RCC 7860 (cell line): ENCODE measurements at regions not wholly inside any gene's neighbourhood (a gene's known extent, or its start where the extent isn't known, plus 50 kb on each side); places are given as distances from the start of the nearest gene placed in this dataset.

Experiments used
- DNase-seq: peaks from one replicate; pipeline ENCODE4 v3.0.0-alpha.2; 2015; ENCODE audit warnings: low spot score
- FAIRE-seq: peaks from 2 replicates; lab custom pipeline; 2012; peaks lifted over from hg19 to GRCh38; lab: Jason Lieb, UNC

DNA sequence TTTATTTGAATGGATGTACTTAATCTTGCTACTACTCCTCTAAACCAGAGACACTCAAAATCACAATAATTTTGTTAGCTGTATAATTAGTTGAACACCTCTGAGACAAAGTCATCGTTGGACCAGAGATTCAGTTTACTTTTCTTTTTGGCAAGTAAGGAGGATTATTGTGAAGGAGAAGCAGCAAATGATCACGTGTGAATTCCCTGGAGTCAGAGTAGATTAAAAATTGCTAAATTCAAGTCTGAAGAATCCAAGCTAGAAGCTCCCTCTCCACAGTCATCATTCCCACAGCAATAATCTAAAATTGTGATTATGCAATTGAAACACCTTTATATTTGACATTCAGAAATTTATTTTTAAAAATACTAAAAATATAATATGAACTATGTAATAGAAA lies 484.4 kb downstream of the CMPK2 start:
- no peak for DNase-seq
- FAIRE-seq = no peak

- FAIRE-seq (no peak), DNase-seq (no peak)
These were observed 481.4 kb downstream of the CMPK2 start for GRCh38 chr2:6384341-6384740.

DNA sequence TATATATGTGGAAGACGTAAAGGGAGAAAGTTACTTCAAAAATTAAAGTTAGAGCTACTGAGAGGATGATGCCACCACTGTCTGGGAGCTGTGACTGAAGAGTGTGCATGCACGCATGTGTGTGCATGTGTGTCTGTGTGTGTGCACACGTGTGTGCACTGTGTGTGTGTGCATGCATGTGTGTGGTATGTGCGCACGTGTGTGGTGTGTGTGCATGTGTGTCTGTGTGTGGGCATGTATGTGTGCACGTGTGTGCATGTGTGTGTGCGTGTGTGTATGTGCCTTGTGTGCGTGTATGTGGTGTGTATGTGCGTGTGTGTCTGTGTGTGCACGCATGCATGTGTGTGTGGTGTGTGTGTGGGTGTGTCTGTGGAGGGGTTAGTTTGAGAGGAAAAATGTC lies 473.4 kb downstream of the CMPK2 start:
- FAIRE-seq = no peak
- DNase-seq = no peak

DNA sequence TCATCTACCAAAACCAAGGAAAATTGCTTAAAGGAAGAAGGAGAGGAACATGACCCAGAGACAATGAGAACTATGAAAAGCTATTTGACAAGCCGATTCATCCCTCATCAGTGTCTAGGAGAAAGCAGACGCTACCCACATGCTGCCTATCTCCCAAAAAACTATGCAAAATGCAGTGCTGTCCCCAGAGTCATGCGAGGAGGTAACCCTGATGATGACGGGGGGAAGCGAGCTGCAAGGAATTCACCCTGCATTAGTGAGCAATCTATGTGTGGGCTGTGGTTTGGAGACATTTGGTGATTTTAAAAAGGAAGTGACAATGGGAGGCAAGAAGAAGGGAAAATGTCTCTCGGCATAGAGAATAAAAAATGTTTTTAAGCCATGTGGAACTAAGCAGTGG lies 472.7 kb downstream of the CMPK2 start:
- FAIRE-seq (no peak), DNase-seq (no peak)

DNA sequence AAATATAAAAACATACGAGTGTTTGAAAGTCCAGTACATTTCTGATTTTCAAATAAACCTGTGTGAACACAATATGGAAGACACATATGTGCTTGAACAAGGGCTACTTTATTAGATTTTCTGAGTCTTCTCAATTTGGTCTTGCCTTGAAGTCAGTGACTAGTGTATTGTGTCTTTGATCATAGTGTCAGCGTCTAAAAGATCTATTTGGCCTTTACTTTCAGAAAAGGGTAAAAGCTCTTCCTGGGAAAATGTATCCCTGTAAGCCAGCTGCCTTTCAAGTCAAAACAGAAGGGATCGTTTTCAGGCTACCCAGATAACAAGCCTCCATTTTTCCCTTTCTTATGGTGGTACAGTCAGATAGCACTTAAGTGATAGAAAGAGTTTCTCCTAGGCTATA lies 471.9 kb downstream of the CMPK2 start:
- DNase-seq (no peak), FAIRE-seq (no peak)

GRCh38 chr2:6394276-6394675 lies 471.4 kb downstream of the CMPK2 start:
- DNase-seq = no peak
- FAIRE-seq = no peak

DNA sequence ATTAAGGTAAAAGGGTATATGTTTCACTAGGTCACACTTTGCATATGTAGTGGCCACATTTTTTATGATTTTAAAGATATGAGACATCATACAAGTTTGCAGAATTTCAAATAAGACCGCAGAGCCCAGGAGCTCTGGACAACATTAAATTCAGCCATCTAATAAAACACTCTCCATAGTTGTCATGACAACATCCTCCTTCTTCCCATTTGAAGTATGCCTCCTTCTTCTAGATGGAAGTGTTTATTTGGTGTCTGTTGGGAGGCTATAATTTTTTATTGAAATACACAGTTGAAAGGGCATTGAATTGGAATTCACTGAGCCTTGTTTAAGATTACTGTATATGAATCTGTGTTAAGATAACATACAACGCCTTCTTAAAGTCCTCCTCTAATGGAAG lies 467.3 kb downstream of the CMPK2 start:
- DNase-seq (no peak), FAIRE-seq (no peak)

DNA sequence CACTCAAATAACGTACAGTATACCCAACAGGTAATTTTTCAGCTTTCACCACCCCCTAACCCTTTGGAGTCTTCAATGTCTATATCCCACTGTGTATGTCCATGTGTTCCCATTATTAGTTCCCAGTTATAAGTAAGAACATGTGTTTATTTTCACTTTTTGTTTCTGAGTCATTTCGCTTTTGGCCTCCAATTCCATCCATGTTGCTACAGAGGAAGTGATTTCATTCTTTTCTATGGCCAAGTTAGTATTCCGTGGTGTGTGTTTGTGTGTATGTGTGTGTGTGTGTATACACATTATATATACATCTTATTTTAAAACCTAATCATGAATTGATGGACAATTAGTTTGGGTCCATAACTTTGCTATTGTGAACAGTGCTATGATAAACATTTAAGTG lies 464.4 kb downstream of the CMPK2 start:
- FAIRE-seq = no peak
- no peak for DNase-seq

GRCh38 chr2:6408057-6408456 lies 457.6 kb downstream of the CMPK2 start:
- DNase-seq (no peak), FAIRE-seq (no peak)

GRCh38 chr2:6410313-6410712 lies 455.4 kb downstream of the CMPK2 start:
- DNase-seq (no peak), FAIRE-seq (no peak)

GRCh38 chr2:6412533-6413091 lies 453.1 kb downstream of the CMPK2 start:
- FAIRE-seq (no peak), DNase-seq (no peak)

- no peak for FAIRE-seq
These were observed 448.7 kb downstream of the CMPK2 start for GRCh38 chr2:6417050-6417449.

DNA sequence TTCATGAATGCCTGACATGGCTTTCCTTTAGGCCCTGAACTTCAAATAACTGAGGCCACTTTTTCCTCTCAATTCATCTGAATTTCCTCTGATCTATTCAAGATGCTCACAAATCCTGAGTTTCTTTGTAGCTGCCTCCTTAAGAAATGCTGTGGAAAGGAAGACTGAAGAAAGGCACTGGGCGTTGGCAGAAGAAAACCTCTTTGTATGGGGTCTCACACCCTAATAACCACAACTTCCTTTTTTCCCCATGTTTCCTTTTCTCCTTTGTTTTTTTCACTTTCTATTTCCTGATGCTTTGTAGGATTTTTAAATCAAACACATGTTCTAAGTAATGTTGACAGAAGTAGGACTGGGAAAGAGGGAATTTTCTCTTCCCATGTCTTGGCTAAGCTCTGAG lies 447.4 kb downstream of the CMPK2 start:
- no peak for FAIRE-seq
- DNase-seq = no peak

More at GRCh38 chr2:6417050-6417449, 448.7 kb downstream of the CMPK2 start:
- no peak for DNase-seq

DNA sequence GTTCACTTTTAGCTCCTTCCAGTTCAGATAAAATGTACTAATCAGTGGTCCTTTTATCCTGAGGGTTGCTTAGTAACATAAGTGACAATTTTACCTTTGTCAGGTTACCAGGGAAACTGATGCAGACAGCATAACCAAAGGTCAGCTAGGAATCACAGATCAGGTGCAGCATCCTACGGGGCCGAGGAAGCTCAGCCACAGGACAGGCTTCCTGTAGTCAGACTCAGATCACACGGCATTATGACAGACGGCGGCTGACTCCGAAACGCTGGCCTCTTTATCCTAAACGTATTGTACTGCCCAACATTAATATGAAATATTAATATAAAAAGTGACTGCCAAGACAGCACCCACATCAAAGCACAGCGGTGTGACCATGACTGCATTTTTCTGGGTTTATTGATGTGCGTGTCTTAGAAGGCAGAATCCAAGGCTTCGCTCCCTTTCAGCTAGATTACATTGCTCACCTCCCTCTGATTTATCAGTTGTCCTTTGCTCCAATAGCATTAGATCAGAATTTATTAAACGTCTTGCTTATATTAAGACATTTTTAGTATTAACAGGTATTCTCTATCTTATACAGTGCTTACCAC lies 444.5 kb downstream of the CMPK2 start:
- FAIRE-seq = no peak

DNA sequence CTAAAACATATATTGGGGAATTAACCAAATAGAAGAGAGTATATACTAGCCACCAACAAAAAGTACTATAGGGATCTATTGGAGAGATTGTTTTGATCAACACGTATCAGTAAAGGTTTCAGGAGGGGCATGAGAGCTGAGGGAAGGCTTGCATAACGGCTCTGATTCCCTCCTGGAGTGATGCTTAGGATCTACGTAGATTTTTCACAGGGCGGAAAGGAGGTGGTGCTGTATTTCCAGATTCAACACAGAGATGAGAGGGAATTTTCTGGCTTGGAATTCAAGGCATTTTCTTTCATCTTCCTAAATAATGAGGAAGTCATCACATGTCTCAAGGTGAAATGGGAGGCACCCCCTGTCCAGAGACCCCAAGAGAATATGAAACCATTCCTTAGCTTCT lies 443.8 kb downstream of the CMPK2 start:
- DNase-seq (no peak), FAIRE-seq (no peak)

More for the DNA sequence above, 444.5 kb downstream of the CMPK2 start:
- DNase-seq = no peak

DNA sequence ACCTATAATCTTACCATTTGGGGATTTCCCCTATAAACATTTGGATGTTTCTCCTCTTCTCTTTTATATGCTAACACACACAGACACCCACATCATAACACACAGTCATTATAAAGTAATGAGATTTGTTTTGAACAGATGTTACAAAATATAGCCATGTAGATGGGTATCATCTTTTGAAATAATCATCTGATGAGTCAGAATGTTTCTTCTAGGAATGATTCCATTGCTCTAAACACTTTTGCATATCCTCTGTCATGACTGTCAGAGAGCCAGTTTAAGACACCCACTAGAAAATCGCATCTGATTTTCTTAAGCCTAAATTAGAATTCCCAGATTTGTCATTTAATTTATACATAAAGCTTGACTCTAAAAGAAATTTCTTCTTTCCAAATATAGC lies 442.6 kb downstream of the CMPK2 start:
- FAIRE-seq = no peak
- DNase-seq = no peak

DNA sequence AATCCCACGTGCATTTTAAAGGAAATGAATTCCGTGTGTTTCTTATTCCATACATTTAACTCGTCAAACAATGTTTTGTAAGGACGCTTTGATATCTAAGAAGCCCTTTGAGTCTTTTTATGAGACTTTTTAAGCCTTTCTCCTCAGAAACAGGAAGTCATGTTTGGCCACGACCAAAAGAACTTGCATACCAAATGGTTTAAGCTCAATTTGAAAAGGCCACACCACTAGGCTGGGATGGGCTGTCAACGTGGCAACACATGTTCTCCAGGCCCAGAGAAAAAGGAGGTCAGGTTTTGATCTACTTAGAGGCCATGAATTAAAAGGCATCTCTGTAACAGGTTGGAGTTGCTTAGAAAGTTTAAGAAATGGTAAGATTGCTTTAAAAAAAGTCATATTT lies 441.8 kb downstream of the CMPK2 start:
- no peak for FAIRE-seq
- DNase-seq = no peak

GRCh38 chr2:6425032-6425431 lies 440.7 kb downstream of the CMPK2 start:
- no peak for DNase-seq
- no peak for FAIRE-seq

DNA sequence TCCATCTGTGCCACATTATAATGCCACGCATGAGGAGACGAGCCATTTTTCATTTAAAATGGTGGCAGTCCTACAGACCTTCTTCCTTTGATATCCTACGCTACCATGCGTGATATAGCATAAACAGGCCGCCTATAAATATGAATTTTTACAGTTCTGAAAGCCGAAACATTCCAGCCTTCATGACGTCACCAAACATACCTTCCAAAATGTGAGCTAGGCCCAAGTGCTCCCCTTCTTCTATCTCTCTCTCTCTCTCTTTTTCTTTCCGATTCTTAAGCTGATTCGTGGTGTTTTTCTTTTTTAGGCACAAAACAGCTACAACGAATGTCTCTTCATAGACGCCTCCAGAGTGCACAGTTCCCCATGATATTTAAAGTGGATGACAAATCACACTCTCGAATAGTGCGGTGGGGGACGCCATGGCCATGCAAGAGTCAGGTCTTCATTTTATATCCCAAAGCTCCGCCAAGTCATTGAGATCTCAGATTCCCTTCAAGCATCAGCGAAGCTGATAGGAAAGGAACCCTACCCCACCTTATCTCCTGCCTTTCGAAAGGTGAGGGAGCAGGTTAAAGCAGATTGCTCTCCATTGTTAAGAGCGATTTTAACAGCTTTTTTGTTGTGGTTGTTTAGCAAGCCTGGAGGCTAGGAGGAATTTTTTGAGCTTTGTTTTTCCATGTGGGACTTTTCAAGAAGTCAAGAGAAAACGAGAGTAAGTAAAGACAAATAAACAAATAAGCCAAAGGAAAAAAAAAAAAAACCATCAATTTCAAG lies 436.3 kb downstream of the CMPK2 start:
- FAIRE-seq = no peak
- DNase-seq = no peak

GRCh38 chr2:6434438-6434837 lies 431.3 kb downstream of the CMPK2 start:
- FAIRE-seq = no peak
- no peak for DNase-seq

GRCh38 chr2:6441800-6442199 lies 423.9 kb downstream of the CMPK2 start:
- FAIRE-seq = no peak

DNA sequence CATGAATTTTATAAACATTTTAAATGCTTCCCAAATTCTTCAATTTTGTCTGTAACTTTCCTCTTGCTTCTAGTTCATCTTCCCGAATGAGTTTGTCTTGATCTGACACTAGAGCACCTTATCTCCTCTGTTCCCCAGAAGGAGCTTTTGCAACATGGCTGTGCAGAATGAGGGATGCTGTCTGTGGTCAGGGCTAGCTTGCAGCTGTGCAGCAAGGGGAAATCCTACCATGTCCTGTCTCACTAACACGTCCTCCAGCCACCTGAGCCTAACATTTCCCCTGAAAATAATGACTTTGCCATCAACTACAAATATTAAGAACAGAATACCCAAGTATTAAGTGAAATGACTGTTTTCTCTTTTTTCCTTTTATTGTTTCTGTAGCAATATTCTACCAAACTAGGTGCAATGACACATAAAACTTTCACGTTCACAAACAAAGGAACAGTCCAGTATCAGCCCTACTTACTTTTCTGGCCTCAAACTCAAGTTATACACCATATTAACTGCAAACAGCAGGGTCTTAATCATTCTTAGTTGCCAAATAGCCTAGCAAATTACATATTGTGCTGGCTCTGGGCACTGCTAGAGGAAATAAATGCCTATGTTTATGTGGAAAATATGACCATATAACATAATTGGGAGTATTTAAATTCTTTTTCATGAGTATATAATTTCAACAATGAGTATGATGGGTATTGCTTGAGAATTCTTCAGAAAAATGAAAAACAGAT lies 423.3 kb downstream of the CMPK2 start:
- DNase-seq (no peak), FAIRE-seq (no peak)

More at GRCh38 chr2:6441800-6442199, 423.9 kb downstream of the CMPK2 start:
- no peak for DNase-seq
